Upper lobe of right lung (tissue), 1 donor: ENCODE measurements at regions not wholly inside any gene's neighbourhood (a gene's known extent, or its start where the extent isn't known, plus 50 kb on each side); places are given as distances from the start of the nearest gene placed in this dataset.

Experiments
- ATAC-seq: fragments of 200-7000 bp; cut with Tn5 transposase; one replicate; pipeline ENCODE4 v1.9.1; 2020; ENCODE audit warnings: mild to moderate bottlenecking, moderate library complexity
- DNase-seq: peaks from one replicate; pipeline ENCODE4 v3.0.0-alpha.2; 2020
- H3K27ac ChIP-seq: fragments of 200-600 bp; one replicate; pipeline ENCODE4 v1.8.0; 2022
- H3K27me3 ChIP-seq: fragments of 200-600 bp; one replicate; pipeline ENCODE4 v1.8.0; 2022; ENCODE audit warnings: mild to moderate bottlenecking
- H3K36me3 ChIP-seq: fragments of 200-600 bp; one replicate; pipeline ENCODE4 v1.8.0; 2022
- H3K4me1 ChIP-seq: fragments of 200-600 bp; one replicate; pipeline ENCODE4 v1.8.0; 2022
- H3K4me3 ChIP-seq: fragments of 200-600 bp; one replicate; pipeline ENCODE4 v1.8.0; 2022; ENCODE audit warnings: mild to moderate bottlenecking
- H3K9me3 ChIP-seq: fragments of 200-600 bp; one replicate; pipeline ENCODE4 v1.8.0; 2022
- CTCF ChIP-seq: fragments of 200-600 bp; IDR thresholded peaks from one replicate; pipeline ENCODE4 v1.8.0; 2022; ENCODE audit warnings: antibody characterized with exemption
- intact Hi-C: fragments of 100-400 bp; cut with DNase I; formaldehyde crosslinking; loops from one replicate; pipeline ENCODE4 v1.11.0; 2022
- donor health status: DM: no; HTN: yes; CAD: no; lungs with severe emphysema.

- DNase-seq: peak; percentile 80
- Histone ChIP-seq H3K27ac (no peak overlapping the region), H3K27me3 (no peaks in the 10 kb centered on the region), H3K4me1 (no peaks in the 10 kb centered on the region), H3K36me3 (no peaks in the 10 kb centered on the region), H3K9me3 (no peaks in the 10 kb centered on the region), H3K4me3 (no peak overlapping the region)
- ATAC-seq: peak; percentile 88
- intact Hi-C loops: no loop called here
- peak; percentile 75 for TF ChIP-seq CTCF
These were observed 184.8 kb upstream of the CIBAR2 start for GRCh38 chr16:85296859-85297660.

GRCh38 chr16:85297881-85298280, 185.6 kb upstream of the CIBAR2 start:
- intact Hi-C loops: no loop called here
- ATAC-seq (peak; percentile 4), DNase-seq (no peak)

GRCh38 chr16:85300406-85300968, 188.2 kb upstream of the CIBAR2 start:
- Histone ChIP-seq H3K27me3 (no peaks in the 10 kb centered on the region), H3K36me3 (no peaks in the 10 kb centered on the region), H3K27ac (no peak overlapping the region), H3K4me3 (no peak overlapping the region), H3K9me3 (no peaks in the 10 kb centered on the region), H3K4me1 (peaks cover 1% of the 10 kb centered on the region)
- ATAC-seq (no peak), DNase-seq (no peak)
- intact Hi-C loops: no loop called here
- no peak for TF ChIP-seq CTCF

More at GRCh38 chr16:85297881-85298280, 185.6 kb upstream of the CIBAR2 start:
- Histone ChIP-seq H3K9me3 (no peaks in the 10 kb centered on the region), H3K4me3 (no peak overlapping the region), H3K36me3 (no peaks in the 10 kb centered on the region), H3K4me1 (no peaks in the 10 kb centered on the region), H3K27ac (no peak overlapping the region), H3K27me3 (no peaks in the 10 kb centered on the region)
- TF ChIP-seq CTCF: no peak

- Histone ChIP-seq H3K36me3 (no peaks in the 10 kb centered on the region), H3K27ac (no peak overlapping the region), H3K9me3 (no peaks in the 10 kb centered on the region), H3K4me3 (no peak overlapping the region), H3K4me1 (peaks cover 9% of the 10 kb centered on the region), H3K27me3 (no peaks in the 10 kb centered on the region)
- intact Hi-C loops: no loop called here
- ATAC-seq: no peak
- no peak for TF ChIP-seq CTCF
- no peak for DNase-seq
These were observed 189.0 kb upstream of the CIBAR2 start for GRCh38 chr16:85301231-85301630.

GRCh38 chr16:85302018-85302847, 190.0 kb upstream of the CIBAR2 start:
- intact Hi-C loops: no loop called here
- DNase-seq: no peak
- no peak for TF ChIP-seq CTCF
- Histone ChIP-seq H3K9me3 (no peaks in the 10 kb centered on the region), H3K4me1 (peaks cover 16% of the 10 kb centered on the region), H3K4me3 (no peak overlapping the region), H3K27ac (no peak overlapping the region), H3K36me3 (no peaks in the 10 kb centered on the region), H3K27me3 (no peaks in the 10 kb centered on the region)
- ATAC-seq: no peak
